Adrenal gland (tissue), 9 donors: ENCODE measurements at regions not wholly inside any gene's neighbourhood (a gene's known extent, or its start where the extent isn't known, plus 50 kb on each side); places are given as distances from the start of the nearest gene placed in this dataset.

ENCODE experiments used
- DNase-seq, 7 donors: peaks; one replicate each; pipeline ENCODE4 v3.0.0-alpha.2; 2019 to 2020
- H3K27ac ChIP-seq, 5 donors: fragments of 200-600 bp; sonication (generic) in 4 of 5; 1 replicate in 3 of 5; 2 replicates in 2 of 5; pipeline versions ENCODE4 v1.5.1 to v1.8.0; 2016 to 2020; ENCODE audit warnings: mild to moderate bottlenecking in 1 of 5
- H3K27me3 ChIP-seq: fragments of 200-600 bp; 2 replicates; pipeline ENCODE4 v1.8.0; 2021
- H3K36me3 ChIP-seq, 2 donors: fragments of 200-600 bp; replicated peaks in 1 of 2; 1 replicate in 1 of 2; 2 replicates in 1 of 2; pipeline versions ENCODE4 v1.5.1 to v1.8.0; 2018 to 2022
- H3K4me1 ChIP-seq, 2 donors: fragments of 200-600 bp; replicated peaks in 1 of 2; 1 replicate in 1 of 2; 2 replicates in 1 of 2; pipeline versions ENCODE4 v1.5.1 to v1.8.0; 2018 to 2021
- H3K4me3 ChIP-seq, 4 donors: fragments of 200-600 bp; sonication (generic) in 3 of 4; one replicate each; pipeline ENCODE4 v1.5.1; 2016 to 2018
- H3K9me3 ChIP-seq, 3 donors: fragments of 200-600 bp; sonication (generic) in 1 of 3; replicated peaks in 1 of 3; 1 replicate in 2 of 3; 2 replicates in 1 of 3; pipeline versions ENCODE4 v1.5.1 to v1.8.0; 2016 to 2021
- CTCF ChIP-seq, 6 experiments: fragments of 450-650 bp in 4 of 6; fragments of 200-600 bp in 2 of 6; sonication (generic) in 1 of 6; IDR thresholded peaks; 1 replicate in 5 of 6; 2 replicates in 1 of 6; pipeline versions ENCODE4 v1.5.1 to v1.8.0; 2016 to 2021; ENCODE audit warnings: antibody characterized with exemption in 6 of 6, mild to moderate bottlenecking in 2 of 6, moderate library complexity in 1 of 6
- POLR2A ChIP-seq, 2 donors: fragments of 450-650 bp; IDR thresholded peaks; one replicate each; pipeline ENCODE4 v1.6.1; 2017; ENCODE audit warnings: antibody characterized with exemption in 2 of 2, mild to moderate bottlenecking in 2 of 2, moderate library complexity in 1 of 2
- WGBS, 4 donors: extraction: QIAGEN DNeasy Blood & Tissue Kit in 2 of 4; methylation state at CpG; one replicate each; pipeline versions ENCODE4 v1.1.5 to v1.1.7; 2013 to 2017; 5-methylcytosine and 5-hydroxymethylcytosine counted together
- intact Hi-C, 2 donors: fragments of 100-400 bp; cut with DNase I; formaldehyde crosslinking; loops; one replicate each; pipeline versions ENCODE4 v1.14.1 to v1.15.0; 2022 to 2023
- donor health status: healthy with polysubstance abuse.
- donor health status: Bipolar disorder and iron deficiency.
- donor health status: DM: yes; HTN: yes; CAD: no.
- donor health status: DM: no; HTN: no; CAD: no.
- donor health status: DM: no; HTN: no; CAD: no.

DNA sequence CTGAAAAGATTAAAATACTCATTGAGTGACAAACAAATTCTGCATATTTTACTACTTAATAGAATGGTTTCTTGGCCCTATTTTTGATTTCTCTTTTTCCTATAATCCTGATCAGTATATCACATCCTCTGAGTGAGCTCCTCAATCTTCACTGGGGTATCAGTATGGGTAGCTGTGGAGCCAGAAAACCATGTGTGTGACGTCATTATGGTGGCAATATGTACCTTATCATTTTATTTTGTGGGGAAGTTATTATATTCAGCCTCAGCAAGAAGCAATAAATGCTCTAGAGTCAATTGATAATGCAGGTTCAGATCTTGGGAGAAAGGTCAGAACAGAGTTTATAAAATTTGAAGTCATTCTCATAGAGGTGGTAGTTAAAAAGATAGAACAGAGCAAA is 1135.7 kb upstream of the CADM2 start:
- intact Hi-C loops: no loop called here
- H3K9me3 ChIP-seq: no peaks in the 10 kb centered on the region
- TF ChIP-seq POLR2A (IDR thresholded peaks at IDR 0.05) (no peak), CTCF (IDR thresholded peaks at IDR 0.05) (no peak)
- no peaks in the 10 kb centered on the region for H3K36me3 ChIP-seq
- H3K27me3 ChIP-seq: no peaks in the 10 kb centered on the region
- no peak overlapping the region for H3K4me3 ChIP-seq
- 32 to 43% (median 36%) methylated on average over 1 of the region's 1 CpG for WGBS, 4 donors
- no peak for DNase-seq
- no peaks in the 10 kb centered on the region for H3K4me1 ChIP-seq
- H3K27ac ChIP-seq: no peak overlapping the region

GRCh38 chr3:83835040-83835439 is 1123.7 kb upstream of the CADM2 start:
- intact Hi-C loops: no loop called here
- no peak for TF ChIP-seq POLR2A (IDR thresholded peaks at IDR 0.05)
- TF ChIP-seq CTCF (IDR thresholded peaks at IDR 0.05): no peak
- H3K27ac ChIP-seq: no peak overlapping the region
- no peak for DNase-seq
- H3K4me1 ChIP-seq: no peaks in the 10 kb centered on the region
- H3K27me3 ChIP-seq: no peaks in the 10 kb centered on the region
- no peak overlapping the region for H3K4me3 ChIP-seq
- no peaks in the 10 kb centered on the region for H3K36me3 ChIP-seq
- H3K9me3 ChIP-seq: peaks cover 0 to 7% (median 0%) of the 10 kb centered on the region in 3 donors
- WGBS, 4 donors: 86 to 90% (median 90%) methylated on average over 4 of the region's 4 CpGs

DNA sequence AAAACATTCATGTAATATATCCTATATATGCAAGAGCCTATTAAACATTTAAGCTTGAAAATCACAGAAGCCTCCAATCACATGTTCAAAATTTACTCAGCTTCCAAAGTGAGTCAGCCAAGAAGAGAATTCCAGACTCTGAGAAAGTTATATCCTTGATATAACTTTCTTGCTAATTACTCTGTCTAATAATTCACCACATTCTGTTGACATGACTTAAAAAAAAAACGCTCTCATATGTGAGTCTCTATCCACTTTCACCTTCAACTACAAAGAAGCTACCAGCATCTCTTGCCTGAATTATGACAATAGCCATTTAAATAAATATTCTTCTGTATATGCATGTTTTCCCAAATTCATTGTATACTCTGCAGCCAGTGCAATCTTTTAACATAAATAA is 1116.3 kb upstream of the CADM2 start:
- WGBS, 4 donors: 27 to 43% (median 33%) methylated on average over 1 of the region's 1 CpG

DNA sequence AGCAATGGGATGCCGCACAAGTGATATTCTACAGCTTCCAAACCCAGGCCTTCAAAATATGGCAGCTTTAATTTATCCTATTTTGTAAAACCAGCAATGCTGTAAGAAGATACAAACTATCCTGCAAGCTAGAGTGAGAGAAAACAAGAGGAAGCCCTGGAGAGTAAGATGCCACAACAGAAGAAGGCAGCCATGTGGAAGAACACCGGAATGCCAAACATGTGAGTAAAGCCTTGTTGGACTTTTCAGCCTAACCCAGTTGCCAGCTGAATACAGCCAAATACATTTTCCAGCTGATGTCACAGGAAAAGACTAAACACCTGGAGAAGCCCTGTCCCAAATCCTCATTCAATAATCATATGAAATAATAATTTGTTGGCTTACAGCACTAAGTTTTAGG is 1115.1 kb upstream of the CADM2 start:
- Histone ChIP-seq H3K27ac (no peak overlapping the region), H3K9me3 (no peaks in the 10 kb centered on the region), H3K4me3 (no peak overlapping the region), H3K4me1 (no peaks in the 10 kb centered on the region), H3K36me3 (no peaks in the 10 kb centered on the region), H3K27me3 (no peaks in the 10 kb centered on the region)
- intact Hi-C loops: no loop called here
- DNase-seq: no peak
- WGBS, 4 donors: 62 to 96% (median 78%) methylated on average over 2 of the region's 2 CpGs
- TF ChIP-seq POLR2A (IDR thresholded peaks at IDR 0.05) (no peak), CTCF (IDR thresholded peaks at IDR 0.05) (no peak)

More for the DNA sequence above, 1116.3 kb upstream of the CADM2 start:
- TF ChIP-seq POLR2A (IDR thresholded peaks at IDR 0.05) (no peak), CTCF (IDR thresholded peaks at IDR 0.05) (no peak)
- Histone ChIP-seq H3K4me3 (no peak overlapping the region), H3K27me3 (no peaks in the 10 kb centered on the region), H3K4me1 (no peaks in the 10 kb centered on the region), H3K36me3 (no peaks in the 10 kb centered on the region), H3K9me3 (no peaks in the 10 kb centered on the region), H3K27ac (no peak overlapping the region)
- intact Hi-C loops: no loop called here
- no peak for DNase-seq
